SK-N-SH treated with all-trans-retinoic acid at 6 μM for 48 hours (cell line): ENCODE measurements at regions not wholly inside any gene's neighbourhood (a gene's known extent, or its start where the extent isn't known, plus 50 kb on each side); places are given as distances from the start of the nearest gene placed in this dataset.

Source experiments
- CREB5 ChIP-seq: fragments of 250-450 bp; sonication (Bioruptor Pico); IDR thresholded peaks from 2 replicates; pipeline ENCODE4 v1.5.1; 2020; ENCODE audit warnings: low read depth, mild to moderate bottlenecking, moderate library complexity
- CSDC2 ChIP-seq: fragments of 250-450 bp; sonication (Bioruptor Pico); IDR thresholded peaks from 2 replicates; pipeline ENCODE4 v1.5.0; 2020; ENCODE audit warnings: mild to moderate bottlenecking, moderate library complexity
- OSR1 ChIP-seq: fragments of 250-450 bp; sonication (Bioruptor Pico); IDR thresholded peaks from 2 replicates; pipeline ENCODE4 v1.8.0; 2022; ENCODE audit warnings: moderate library complexity, mild to moderate bottlenecking, inconsistent platforms
- PATZ1 ChIP-seq: fragments of 250-450 bp; sonication (Bioruptor Pico); IDR thresholded peaks from 2 replicates; pipeline ENCODE4 v1.8.0; 2020; ENCODE audit warnings: mild to moderate bottlenecking, moderate library complexity, borderline replicate concordance
- POU6F1 ChIP-seq: fragments of 250-450 bp; sonication (Bioruptor Pico); IDR thresholded peaks from 2 replicates; pipeline ENCODE4 v1.8.0; 2021; ENCODE audit warnings: low read depth, mild to moderate bottlenecking, moderate library complexity, borderline replicate concordance
- RARB ChIP-seq: fragments of 250-450 bp; sonication (Bioruptor Pico); IDR thresholded peaks from 2 replicates; pipeline ENCODE4 v1.8.0; 2021; ENCODE audit warnings: mild to moderate bottlenecking, moderate library complexity
- SNAI2 ChIP-seq: fragments of 250-450 bp; sonication (Bioruptor Pico); IDR thresholded peaks from 2 replicates; pipeline ENCODE4 v1.5.0; 2020; ENCODE audit warnings: mild to moderate bottlenecking, moderate library complexity
- TCF4 ChIP-seq: fragments of 250-450 bp; sonication (Bioruptor Pico); IDR thresholded peaks from 2 replicates; pipeline ENCODE4 v1.8.0; 2021; ENCODE audit warnings: mild to moderate bottlenecking, moderate library complexity, borderline replicate concordance
- ZFP30 ChIP-seq: fragments of 450-650 bp; formaldehyde crosslinking; IDR thresholded peaks from 2 replicates; pipeline ENCODE4 v1.5.0; 2022; ENCODE audit warnings: mild to moderate bottlenecking, moderate library complexity
- ZNF565 ChIP-seq: fragments of 450-650 bp; formaldehyde crosslinking; conservative IDR thresholded peaks from 2 replicates; pipeline ENCODE4 v1.5.0; 2020; ENCODE audit warnings: low read depth, mild to moderate bottlenecking, moderate library complexity
- ZNF70 ChIP-seq: fragments of 450-650 bp; formaldehyde crosslinking; IDR thresholded peaks from 2 replicates; pipeline ENCODE4 v1.5.0; 2020; ENCODE audit warnings: mild to moderate bottlenecking, moderate library complexity

- TF ChIP-seq OSR1 (CRISPR knock-in tag) (no peak), RARB (no peak), SNAI2 (CRISPR knock-in tag) (no peak), PATZ1 (CRISPR knock-in tag) (no peak), ZNF565 (CRISPR knock-in tag) (no peak), ZFP30 (CRISPR knock-in tag) (no peak), TCF4 (CRISPR knock-in tag) (no peak), ZNF70 (no peak), POU6F1 (CRISPR knock-in tag) (no peak), CREB5 (no peak), CSDC2 (no peak)
Measured at GRCh38 chr13:44231786-44232516, 141.7 kb upstream of the SERP2 start.
